ENCODE measurements at regions not wholly inside any gene's neighbourhood (a gene's known extent, or its start where the extent isn't known, plus 50 kb on each side); places are given as distances from the start of the nearest gene placed in this dataset.

DNA sequence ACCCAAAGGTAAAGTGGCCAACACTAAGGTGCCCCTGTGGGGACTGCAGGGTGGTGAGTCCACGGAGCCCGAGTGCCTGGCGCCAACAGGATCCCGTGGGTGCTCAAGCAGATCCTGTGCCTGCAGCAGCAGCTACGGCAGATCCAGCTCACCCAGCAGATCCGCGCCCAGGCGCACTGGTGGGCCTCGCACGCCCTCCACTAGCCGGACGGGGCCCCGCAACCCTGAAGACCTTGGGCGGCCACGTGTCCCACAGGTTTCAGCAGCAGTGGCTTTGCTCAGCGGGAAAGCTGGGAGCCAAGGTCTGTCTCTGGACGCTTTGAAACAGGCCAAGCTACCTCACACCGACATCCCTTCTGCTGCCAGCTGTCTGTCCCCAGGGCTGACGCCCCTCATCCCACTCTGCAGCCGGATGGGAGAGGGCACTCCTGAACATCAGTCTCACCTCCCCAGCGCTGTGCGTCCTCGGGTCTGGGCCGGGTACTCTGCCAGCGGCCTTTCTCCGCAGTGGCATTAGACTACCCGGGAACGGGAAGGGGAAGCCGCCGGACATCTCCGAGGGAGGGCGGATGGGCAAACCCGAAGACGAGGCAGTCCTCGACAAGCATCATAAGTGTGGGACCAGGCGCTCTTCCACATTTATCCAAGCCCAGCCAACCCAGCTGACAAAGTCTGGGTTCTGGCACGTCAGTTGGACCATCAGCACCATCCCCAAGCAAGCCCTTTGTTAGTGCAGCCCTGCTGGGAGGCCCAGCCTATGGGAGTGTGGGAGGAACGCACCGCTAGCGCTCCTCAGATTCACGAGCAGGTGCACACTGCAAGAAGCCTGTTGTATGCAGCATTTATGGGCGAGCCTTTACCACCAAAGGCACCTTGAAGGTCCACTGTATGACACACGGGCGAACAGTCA is 212.6 kb upstream of the UBE2E2 start:
- TF ChIP-seq POLR2A (IDR thresholded peaks at IDR 0.05; ENCODE audit: low read length) (no peak), GATA1 (IDR thresholded peaks at IDR 0.05; ENCODE audit: low read depth, low read length) (no peak)

Measured in erythroblast (primary cell).